Suprapubic skin (tissue), 3 donors: ENCODE measurements at regions not wholly inside any gene's neighbourhood (a gene's known extent, or its start where the extent isn't known, plus 50 kb on each side); places are given as distances from the start of the nearest gene placed in this dataset.

Experiments used
- EP300 ChIP-seq: sonication (generic); formaldehyde crosslinking; IDR thresholded peaks from one replicate; pipeline ENCODE4 v1.6.1; 2017; ENCODE audit warnings: antibody characterized with exemption
- POLR2A ChIP-seq, 2 donors: fragments of 450-650 bp; IDR thresholded peaks; one replicate each; pipeline ENCODE4 v1.6.1; 2017; ENCODE audit warnings: antibody characterized with exemption in 2 of 2, mild to moderate bottlenecking in 2 of 2, moderate library complexity in 2 of 2
- TF ChIP-seq, protein P1 (sequence below), 2 donors: fragments of 200-600 bp in 1 of 2; fragments of 450-650 bp in 1 of 2; sonication (generic) in 1 of 2; IDR thresholded peaks; one replicate each; pipeline ENCODE4 v1.5.1; 2016 to 2019; ENCODE audit warnings: antibody characterized with exemption in 2 of 2, mild to moderate bottlenecking in 1 of 2, moderate library complexity in 1 of 2

DNA sequence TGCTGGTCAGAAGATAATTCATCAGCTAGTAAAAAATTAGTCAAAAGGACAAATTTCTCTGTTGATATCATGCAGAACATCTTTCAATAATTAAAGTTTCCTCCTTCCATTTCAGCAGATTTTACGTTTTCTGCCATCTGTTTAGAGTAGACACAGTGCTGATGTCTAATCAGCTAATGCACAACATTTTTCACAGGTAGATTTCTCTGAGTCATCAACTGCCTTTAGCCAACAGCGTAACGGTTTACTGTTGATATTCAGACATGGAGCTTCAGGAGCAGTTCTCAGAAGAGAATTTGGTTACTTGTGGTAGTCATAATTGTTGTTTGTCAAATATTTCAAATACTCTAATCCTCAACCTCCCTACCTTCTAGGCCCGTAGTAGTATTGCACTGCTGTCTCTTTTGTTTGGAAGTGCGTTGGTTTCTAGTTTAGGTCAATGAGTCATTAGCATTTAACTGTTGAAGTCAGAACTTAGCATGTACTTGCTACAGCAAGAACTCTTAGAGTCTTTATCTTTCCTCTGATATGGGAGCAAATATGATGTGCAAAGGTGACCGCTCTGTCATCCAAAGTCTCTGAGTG is 86.8 kb upstream of the TFPI start:
- TF ChIP-seq EP300 (no peak), POLR2A (IDR thresholded peaks at IDR 0.05) (no peak)
- TF ChIP-seq, protein P1, sequence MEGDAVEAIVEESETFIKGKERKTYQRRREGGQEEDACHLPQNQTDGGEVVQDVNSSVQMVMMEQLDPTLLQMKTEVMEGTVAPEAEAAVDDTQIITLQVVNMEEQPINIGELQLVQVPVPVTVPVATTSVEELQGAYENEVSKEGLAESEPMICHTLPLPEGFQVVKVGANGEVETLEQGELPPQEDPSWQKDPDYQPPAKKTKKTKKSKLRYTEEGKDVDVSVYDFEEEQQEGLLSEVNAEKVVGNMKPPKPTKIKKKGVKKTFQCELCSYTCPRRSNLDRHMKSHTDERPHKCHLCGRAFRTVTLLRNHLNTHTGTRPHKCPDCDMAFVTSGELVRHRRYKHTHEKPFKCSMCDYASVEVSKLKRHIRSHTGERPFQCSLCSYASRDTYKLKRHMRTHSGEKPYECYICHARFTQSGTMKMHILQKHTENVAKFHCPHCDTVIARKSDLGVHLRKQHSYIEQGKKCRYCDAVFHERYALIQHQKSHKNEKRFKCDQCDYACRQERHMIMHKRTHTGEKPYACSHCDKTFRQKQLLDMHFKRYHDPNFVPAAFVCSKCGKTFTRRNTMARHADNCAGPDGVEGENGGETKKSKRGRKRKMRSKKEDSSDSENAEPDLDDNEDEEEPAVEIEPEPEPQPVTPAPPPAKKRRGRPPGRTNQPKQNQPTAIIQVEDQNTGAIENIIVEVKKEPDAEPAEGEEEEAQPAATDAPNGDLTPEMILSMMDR (IDR thresholded peaks at IDR 0.05): no peak
